Sigmoid colon (tissue), 3 donors: ENCODE measurements at regions not wholly inside any gene's neighbourhood (a gene's known extent, or its start where the extent isn't known, plus 50 kb on each side); places are given as distances from the start of the nearest gene placed in this dataset.

Experiments
- CTCF ChIP-seq, 4 experiments: fragments of 450-650 bp in 3 of 4; fragments of 200-600 bp in 1 of 4; IDR thresholded peaks; one replicate each; pipeline ENCODE4 v1.5.1; 2016 to 2019; ENCODE audit warnings: antibody characterized with exemption in 4 of 4, mild to moderate bottlenecking in 3 of 4, moderate library complexity in 2 of 4
- POLR2A ChIP-seq, 2 donors: fragments of 450-650 bp; IDR thresholded peaks; one replicate each; pipeline ENCODE4 v1.6.1; 2016; ENCODE audit warnings: antibody characterized with exemption in 2 of 2, mild to moderate bottlenecking in 2 of 2, moderate library complexity in 2 of 2

GRCh38 chr18:68282232-68282631 lies 432.7 kb downstream of the TMX3 start:
- no peak for TF ChIP-seq POLR2A (IDR thresholded peaks at IDR 0.05)
- TF ChIP-seq CTCF (IDR thresholded peaks at IDR 0.05), result no peak
